ENCODE measurements at regions not wholly inside any gene's neighbourhood (a gene's known extent, or its start where the extent isn't known, plus 50 kb on each side); places are given as distances from the start of the nearest gene placed in this dataset.
"Not testable (repeated sequence)": the region's sequence is repeated elsewhere in the genome, so short reads cannot be mapped to it uniquely, and the experiment has no call there.

DNA sequence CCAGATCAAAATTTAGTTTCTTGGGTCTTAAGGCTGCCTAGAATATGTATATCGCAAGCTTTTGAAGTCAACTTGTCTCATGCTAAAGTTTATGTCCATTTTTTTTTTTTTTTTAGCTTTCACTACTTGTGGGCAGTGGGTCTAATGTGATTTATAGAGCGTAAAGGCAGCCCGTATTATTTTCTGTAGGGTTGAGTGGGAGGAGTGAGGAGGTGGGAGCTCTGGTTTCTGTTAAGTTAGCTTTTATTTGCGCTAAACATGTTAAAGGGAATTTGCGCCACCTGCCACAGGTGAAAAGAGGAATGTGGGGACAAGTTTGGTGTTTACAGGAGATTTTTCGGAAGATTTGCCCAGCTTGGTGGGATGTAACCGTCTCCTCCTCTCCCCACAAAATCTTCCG is 234.2 kb downstream of the IL20RB start:
- Histone ChIP-seq H2AFZ (ENCODE audit: control insufficient read depth, low read length) (no peak overlapping the region), H3K9me1 (ENCODE audit: control insufficient read depth, extremely low read depth, insufficient read depth, low read length) (no peaks in the 10 kb centered on the region), H3K27ac (ENCODE audit: control insufficient read depth, insufficient read depth, low read length) (no peak overlapping the region), H3K4me1 (ENCODE audit: control insufficient read depth, extremely low read depth, insufficient read depth, low read length) (no peaks in the 10 kb centered on the region), H3K9me3 (ENCODE audit: control insufficient read depth, low read depth, low read length) (no peaks in the 10 kb centered on the region), H3K4me3 (ENCODE audit: control insufficient read depth in 2 of 3, extremely low read depth in 1 of 3, insufficient read depth in 2 of 3, low read depth in 1 of 3, low read length in 3 of 3) (no peak overlapping the region), H4K20me1 (ENCODE audit: control insufficient read depth, extremely low read depth, insufficient read depth, low read length) (no peaks in the 10 kb centered on the region), H3K4me2 (ENCODE audit: control insufficient read depth, extremely low read depth, insufficient read depth, low read depth, low read length) (no peak overlapping the region), H3K27me3 (ENCODE audit: control insufficient read depth, extremely low read depth, insufficient read depth, low read length) (no peaks in the 10 kb centered on the region), H3K36me3 (ENCODE audit: control insufficient read depth in 2 of 2, extremely low read depth in 1 of 2, insufficient read depth in 2 of 2, low read length in 2 of 2) (no peaks in the 10 kb centered on the region), H3K9ac (ENCODE audit: control insufficient read depth, extremely low read depth, insufficient read depth, low read length) (no peak overlapping the region), H3K79me2 (ENCODE audit: control insufficient read depth, insufficient read depth, low read length) (no peaks in the 10 kb centered on the region)
- no peak for DNase-seq (ENCODE audit: low read depth, low spot score)
- TF ChIP-seq, protein P1, sequence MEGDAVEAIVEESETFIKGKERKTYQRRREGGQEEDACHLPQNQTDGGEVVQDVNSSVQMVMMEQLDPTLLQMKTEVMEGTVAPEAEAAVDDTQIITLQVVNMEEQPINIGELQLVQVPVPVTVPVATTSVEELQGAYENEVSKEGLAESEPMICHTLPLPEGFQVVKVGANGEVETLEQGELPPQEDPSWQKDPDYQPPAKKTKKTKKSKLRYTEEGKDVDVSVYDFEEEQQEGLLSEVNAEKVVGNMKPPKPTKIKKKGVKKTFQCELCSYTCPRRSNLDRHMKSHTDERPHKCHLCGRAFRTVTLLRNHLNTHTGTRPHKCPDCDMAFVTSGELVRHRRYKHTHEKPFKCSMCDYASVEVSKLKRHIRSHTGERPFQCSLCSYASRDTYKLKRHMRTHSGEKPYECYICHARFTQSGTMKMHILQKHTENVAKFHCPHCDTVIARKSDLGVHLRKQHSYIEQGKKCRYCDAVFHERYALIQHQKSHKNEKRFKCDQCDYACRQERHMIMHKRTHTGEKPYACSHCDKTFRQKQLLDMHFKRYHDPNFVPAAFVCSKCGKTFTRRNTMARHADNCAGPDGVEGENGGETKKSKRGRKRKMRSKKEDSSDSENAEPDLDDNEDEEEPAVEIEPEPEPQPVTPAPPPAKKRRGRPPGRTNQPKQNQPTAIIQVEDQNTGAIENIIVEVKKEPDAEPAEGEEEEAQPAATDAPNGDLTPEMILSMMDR (optimal IDR thresholded peaks at IDR 0.05 in 1 of 3, IDR thresholded peaks at IDR 0.05 in 1 of 3, conservative IDR thresholded peaks at IDR 0.05 in 1 of 3; ENCODE audit: extremely low read depth in 1 of 3, insufficient read depth in 2 of 3, low read length in 3 of 3): no peak
- no peak for TF ChIP-seq EZH2 (IDR thresholded peaks at IDR 0.05; ENCODE audit: low read length)
- FAIRE-seq: no peak
- dilution Hi-C loops (cut with MboI; ENCODE audit: extremely low pct_ligation_motif_present, low sequenced_read_pairs): no loop called here

DNA sequence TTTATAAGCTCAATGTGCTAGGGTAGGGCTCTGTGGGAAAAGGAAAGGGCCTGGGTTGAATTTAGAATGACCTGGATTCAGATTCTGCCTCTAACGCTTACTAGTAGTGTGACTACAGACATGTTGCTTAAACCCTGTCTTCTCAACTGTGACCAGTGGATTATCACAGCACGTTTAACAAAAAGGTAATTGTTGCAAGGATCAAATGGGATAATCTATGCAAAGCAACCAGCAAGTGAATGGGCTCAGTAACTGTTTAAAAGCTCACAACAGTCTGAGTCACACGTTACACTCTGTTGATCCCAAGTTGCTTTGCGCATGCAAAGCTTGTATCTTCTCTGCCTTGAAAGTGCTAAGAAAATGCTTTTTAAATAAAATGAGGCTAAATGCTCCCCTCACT is 236.5 kb downstream of the IL20RB start:
- Histone ChIP-seq H3K27ac (ENCODE audit: control insufficient read depth, insufficient read depth, low read length) (no peak overlapping the region), H3K9ac (ENCODE audit: control insufficient read depth, extremely low read depth, insufficient read depth, low read length) (no peak overlapping the region), H2AFZ (ENCODE audit: control insufficient read depth, low read length) (no peak overlapping the region), H3K79me2 (ENCODE audit: control insufficient read depth, insufficient read depth, low read length) (no peaks in the 10 kb centered on the region), H4K20me1 (ENCODE audit: control insufficient read depth, extremely low read depth, insufficient read depth, low read length) (no peaks in the 10 kb centered on the region), H3K9me3 (ENCODE audit: control insufficient read depth, low read depth, low read length) (no peaks in the 10 kb centered on the region), H3K27me3 (ENCODE audit: control insufficient read depth, extremely low read depth, insufficient read depth, low read length) (no peaks in the 10 kb centered on the region), H3K4me2 (ENCODE audit: control insufficient read depth, extremely low read depth, insufficient read depth, low read depth, low read length) (no peak overlapping the region), H3K4me3 (ENCODE audit: control insufficient read depth in 2 of 3, extremely low read depth in 1 of 3, insufficient read depth in 2 of 3, low read depth in 1 of 3, low read length in 3 of 3) (no peak overlapping the region), H3K4me1 (ENCODE audit: control insufficient read depth, extremely low read depth, insufficient read depth, low read length) (no peaks in the 10 kb centered on the region), H3K9me1 (ENCODE audit: control insufficient read depth, extremely low read depth, insufficient read depth, low read length) (no peaks in the 10 kb centered on the region), H3K36me3 (ENCODE audit: control insufficient read depth in 2 of 2, extremely low read depth in 1 of 2, insufficient read depth in 2 of 2, low read length in 2 of 2) (no peaks in the 10 kb centered on the region)
- DNase-seq (ENCODE audit: low read depth, low spot score) (no peak), FAIRE-seq (no peak)
- TF ChIP-seq, protein P1 (optimal IDR thresholded peaks at IDR 0.05 in 1 of 3, IDR thresholded peaks at IDR 0.05 in 1 of 3, conservative IDR thresholded peaks at IDR 0.05 in 1 of 3; ENCODE audit: extremely low read depth in 1 of 3, insufficient read depth in 2 of 3, low read length in 3 of 3): no peak
- no peak for TF ChIP-seq EZH2 (IDR thresholded peaks at IDR 0.05; ENCODE audit: low read length)
- dilution Hi-C loops (cut with MboI; ENCODE audit: extremely low pct_ligation_motif_present, low sequenced_read_pairs): no loop called here

GRCh38 chr3:137198374-137198773 is 240.6 kb downstream of the IL20RB start:
- DNase-seq (ENCODE audit: low read depth, low spot score); H3K27me3 ChIP-seq (ENCODE audit: control insufficient read depth, extremely low read depth, insufficient read depth, low read length); H3K4me2 ChIP-seq (ENCODE audit: control insufficient read depth, extremely low read depth, insufficient read depth, low read depth, low read length); H3K9me1 ChIP-seq (ENCODE audit: control insufficient read depth, extremely low read depth, insufficient read depth, low read length); H3K9me3 ChIP-seq (ENCODE audit: control insufficient read depth, low read depth, low read length); H2AFZ ChIP-seq (ENCODE audit: control insufficient read depth, low read length); H3K79me2 ChIP-seq (ENCODE audit: control insufficient read depth, insufficient read depth, low read length); H3K4me3 ChIP-seq (ENCODE audit: control insufficient read depth in 2 of 3, extremely low read depth in 1 of 3, insufficient read depth in 2 of 3, low read depth in 1 of 3, low read length in 3 of 3); H4K20me1 ChIP-seq (ENCODE audit: control insufficient read depth, extremely low read depth, insufficient read depth, low read length); dilution Hi-C loops (cut with MboI; ENCODE audit: extremely low pct_ligation_motif_present, low sequenced_read_pairs); H3K36me3 ChIP-seq (ENCODE audit: control insufficient read depth in 2 of 2, extremely low read depth in 1 of 2, insufficient read depth in 2 of 2, low read length in 2 of 2); H3K9ac ChIP-seq (ENCODE audit: control insufficient read depth, extremely low read depth, insufficient read depth, low read length); H3K4me1 ChIP-seq (ENCODE audit: control insufficient read depth, extremely low read depth, insufficient read depth, low read length); H3K27ac ChIP-seq (ENCODE audit: control insufficient read depth, insufficient read depth, low read length); FAIRE-seq: not testable (repeated sequence)
